T-helper 2 cell treated with Interferon-gamma antibody and Interleukin-4, amounts not matched to agents 100 ng/mL and 5 ng/mL, for 36 hours (primary cell): ENCODE measurements at regions not wholly inside any gene's neighbourhood (a gene's known extent, or its start where the extent isn't known, plus 50 kb on each side); places are given as distances from the start of the nearest gene placed in this dataset.
"Not testable (repeated sequence)": the region's sequence is repeated elsewhere in the genome, so short reads cannot be mapped to it uniquely, and the experiment has no call there.

ENCODE experiments used
- intact Hi-C: fragments of 100-400 bp; cut with micrococcal nuclease; formaldehyde crosslinking; loops from one replicate; pipeline ENCODE4 v1.15.1; 2023

GRCh38 chr5:152056931-152057330 is 132.3 kb upstream of the GLRA1 start:
- intact Hi-C loops: no loop called here

- intact Hi-C loops: no loop called here
These were observed 127.8 kb upstream of the GLRA1 start for GRCh38 chr5:152052470-152052869.

- intact Hi-C loops: no loop called here
These were observed 127.1 kb upstream of the GLRA1 start for GRCh38 chr5:152051499-152052454.

GRCh38 chr5:152046361-152046760 is 121.7 kb upstream of the GLRA1 start:
- intact Hi-C loops: no loop called here

GRCh38 chr5:152038856-152039255 is 114.2 kb upstream of the GLRA1 start:
- intact Hi-C loops: not testable (repeated sequence)

- intact Hi-C loops: not testable (repeated sequence)
These were observed 101.8 kb upstream of the GLRA1 start for GRCh38 chr5:152026328-152027024.

- intact Hi-C loops: no loop called here
These were observed 91.8 kb upstream of the GLRA1 start for GRCh38 chr5:152016421-152016820.

- intact Hi-C loops: no loop called here
These were observed 83.1 kb upstream of the GLRA1 start for GRCh38 chr5:152007653-152008335.

- intact Hi-C loops: no loop called here
These were observed 79.4 kb upstream of the GLRA1 start for GRCh38 chr5:152004095-152004494.
